A673 (cell line): ENCODE measurements at regions not wholly inside any gene's neighbourhood (a gene's known extent, or its start where the extent isn't known, plus 50 kb on each side); places are given as distances from the start of the nearest gene placed in this dataset.

Source experiments
- CTCF ChIP-seq: fragments of 300-800, 200-600 bp; sonication (generic); conservative IDR thresholded peaks from 2 replicates; pipeline ENCODE4 v1.5.1; 2017; ENCODE audit warnings: low read depth, mild to moderate bottlenecking, antibody characterized with exemption, low read length, moderate library complexity, mixed read lengths
- EZH2 ChIP-seq: fragments of 200-600 bp; sonication (generic); IDR thresholded peaks from 2 replicates; pipeline ENCODE4 v1.6.1; 2017; ENCODE audit warnings: borderline replicate concordance, low read depth, mild to moderate bottlenecking, mixed read lengths, antibody characterized with exemption, low read length; ENCODE audit not compliant: poor library complexity, severe bottlenecking

- TF ChIP-seq CTCF (no peak), EZH2 (no peak)
Measured at GRCh38 chr3:30271781-30272180, 334.6 kb upstream of the TGFBR2 start.
